Smooth muscle cell (in vitro differentiated cells): ENCODE measurements at regions not wholly inside any gene's neighbourhood (a gene's known extent, or its start where the extent isn't known, plus 50 kb on each side); places are given as distances from the start of the nearest gene placed in this dataset.

ENCODE experiments used
- DNase-seq: peaks from one replicate; lab custom pipeline; 2025; ENCODE audit not compliant: unreplicated experiment; lab: John Stamatoyannopoulos, UW
- H2AFZ ChIP-seq: fragments of 200-600 bp; sonication (generic); 2 replicates; pipeline ENCODE4 v1.6.0; 2016; ENCODE audit warnings: antibody characterized with exemption, low read depth, mild to moderate bottlenecking
- H3F3A ChIP-seq: fragments of 200-600 bp; sonication (generic); 2 replicates; pipeline ENCODE4 v1.6.0; 2017; ENCODE audit warnings: antibody characterized with exemption, low read depth
- H3K27ac ChIP-seq: fragments of 200-600 bp; sonication (generic); 2 replicates; pipeline ENCODE4 v1.5.1; 2016; ENCODE audit warnings: low read depth, mild to moderate bottlenecking
- H3K27me3 ChIP-seq: fragments of 200-600 bp; sonication (generic); 2 replicates; pipeline ENCODE4 v1.6.1; 2016; ENCODE audit warnings: low read depth, mild to moderate bottlenecking
- H3K36me3 ChIP-seq: fragments of 200-600 bp; sonication (generic); 2 replicates; pipeline ENCODE4 v1.5.1; 2016; ENCODE audit warnings: low read depth
- H3K4me1 ChIP-seq: fragments of 200-600 bp; sonication (generic); 2 replicates; pipeline ENCODE4 v1.5.1; 2016; ENCODE audit warnings: low read depth
- H3K4me2 ChIP-seq: fragments of 200-600 bp; sonication (generic); 2 replicates; pipeline ENCODE4 v1.6.0; 2016; ENCODE audit warnings: mild to moderate bottlenecking
- H3K4me3 ChIP-seq: fragments of 200-600 bp; sonication (generic); 2 replicates; pipeline ENCODE4 v1.5.1; 2016; ENCODE audit warnings: mild to moderate bottlenecking
- H3K79me2 ChIP-seq: fragments of 200-600 bp; sonication (generic); 2 replicates; pipeline ENCODE4 v1.6.0; 2016; ENCODE audit warnings: low read depth, mild to moderate bottlenecking
- H3K9ac ChIP-seq: fragments of 200-600 bp; sonication (generic); 2 replicates; pipeline ENCODE4 v1.6.0; 2016; ENCODE audit warnings: low read depth
- H3K9me3 ChIP-seq: fragments of 200-600 bp; sonication (generic); replicated peaks from 2 replicates; pipeline ENCODE4 v1.5.1; 2016; ENCODE audit warnings: low read depth
- H4K20me1 ChIP-seq: fragments of 200-600 bp; sonication (generic); 2 replicates; pipeline ENCODE4 v1.6.0; 2016; ENCODE audit warnings: low read depth
- WGBS: methylation state at CpG from one replicate; pipeline ENCODE4 v1.1.7; 2016; ENCODE audit warnings: low lambda C conversion rate; 5-methylcytosine and 5-hydroxymethylcytosine counted together
- TF ChIP-seq, protein P1 (sequence below): fragments of 200-600 bp; sonication (generic); IDR thresholded peaks from 2 replicates; pipeline ENCODE4 v1.5.1; 2017; ENCODE audit warnings: borderline replicate concordance, mild to moderate bottlenecking, antibody characterized with exemption; ENCODE audit not compliant: insufficient read depth, poor library complexity, severe bottlenecking

DNA sequence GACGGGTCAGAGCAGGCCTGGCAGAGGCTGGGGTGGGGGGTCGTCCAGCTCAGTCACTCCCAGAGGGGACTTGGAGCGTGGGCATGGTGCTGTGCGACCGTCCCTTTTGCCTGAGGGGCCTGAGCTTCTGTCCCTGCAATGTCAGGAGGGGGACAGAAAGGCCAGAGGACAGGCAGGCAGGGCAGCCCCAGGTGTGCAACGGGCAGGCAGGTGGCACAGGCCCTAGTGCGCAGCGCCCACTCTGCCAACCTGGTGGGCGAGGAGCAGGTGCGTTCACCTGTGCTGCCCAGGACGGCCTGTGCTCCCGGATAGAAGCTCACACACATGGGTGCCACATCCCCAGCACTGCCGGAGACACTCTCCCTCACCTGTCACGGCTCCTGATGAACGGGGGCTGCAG, 78.7 kb upstream of the SLCO4A1 start:
- DNase-seq = no peak
- Histone ChIP-seq H3K27me3 (no peaks in the 10 kb centered on the region), H2AFZ (no peak overlapping the region), H3F3A (no peaks in the 10 kb centered on the region), H3K79me2 (no peaks in the 10 kb centered on the region), H3K4me1 (no peaks in the 10 kb centered on the region), H3K27ac (no peak overlapping the region), H3K9ac (no peak overlapping the region), H3K4me2 (no peak overlapping the region), H3K4me3 (no peak overlapping the region), H4K20me1 (no peaks in the 10 kb centered on the region), H3K36me3 (no peaks in the 10 kb centered on the region), H3K9me3 (no peaks in the 10 kb centered on the region)
- TF ChIP-seq, protein P1, sequence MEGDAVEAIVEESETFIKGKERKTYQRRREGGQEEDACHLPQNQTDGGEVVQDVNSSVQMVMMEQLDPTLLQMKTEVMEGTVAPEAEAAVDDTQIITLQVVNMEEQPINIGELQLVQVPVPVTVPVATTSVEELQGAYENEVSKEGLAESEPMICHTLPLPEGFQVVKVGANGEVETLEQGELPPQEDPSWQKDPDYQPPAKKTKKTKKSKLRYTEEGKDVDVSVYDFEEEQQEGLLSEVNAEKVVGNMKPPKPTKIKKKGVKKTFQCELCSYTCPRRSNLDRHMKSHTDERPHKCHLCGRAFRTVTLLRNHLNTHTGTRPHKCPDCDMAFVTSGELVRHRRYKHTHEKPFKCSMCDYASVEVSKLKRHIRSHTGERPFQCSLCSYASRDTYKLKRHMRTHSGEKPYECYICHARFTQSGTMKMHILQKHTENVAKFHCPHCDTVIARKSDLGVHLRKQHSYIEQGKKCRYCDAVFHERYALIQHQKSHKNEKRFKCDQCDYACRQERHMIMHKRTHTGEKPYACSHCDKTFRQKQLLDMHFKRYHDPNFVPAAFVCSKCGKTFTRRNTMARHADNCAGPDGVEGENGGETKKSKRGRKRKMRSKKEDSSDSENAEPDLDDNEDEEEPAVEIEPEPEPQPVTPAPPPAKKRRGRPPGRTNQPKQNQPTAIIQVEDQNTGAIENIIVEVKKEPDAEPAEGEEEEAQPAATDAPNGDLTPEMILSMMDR = no peak
- WGBS = 87% methylated on average over 15 of the region's 15 CpGs

DNA sequence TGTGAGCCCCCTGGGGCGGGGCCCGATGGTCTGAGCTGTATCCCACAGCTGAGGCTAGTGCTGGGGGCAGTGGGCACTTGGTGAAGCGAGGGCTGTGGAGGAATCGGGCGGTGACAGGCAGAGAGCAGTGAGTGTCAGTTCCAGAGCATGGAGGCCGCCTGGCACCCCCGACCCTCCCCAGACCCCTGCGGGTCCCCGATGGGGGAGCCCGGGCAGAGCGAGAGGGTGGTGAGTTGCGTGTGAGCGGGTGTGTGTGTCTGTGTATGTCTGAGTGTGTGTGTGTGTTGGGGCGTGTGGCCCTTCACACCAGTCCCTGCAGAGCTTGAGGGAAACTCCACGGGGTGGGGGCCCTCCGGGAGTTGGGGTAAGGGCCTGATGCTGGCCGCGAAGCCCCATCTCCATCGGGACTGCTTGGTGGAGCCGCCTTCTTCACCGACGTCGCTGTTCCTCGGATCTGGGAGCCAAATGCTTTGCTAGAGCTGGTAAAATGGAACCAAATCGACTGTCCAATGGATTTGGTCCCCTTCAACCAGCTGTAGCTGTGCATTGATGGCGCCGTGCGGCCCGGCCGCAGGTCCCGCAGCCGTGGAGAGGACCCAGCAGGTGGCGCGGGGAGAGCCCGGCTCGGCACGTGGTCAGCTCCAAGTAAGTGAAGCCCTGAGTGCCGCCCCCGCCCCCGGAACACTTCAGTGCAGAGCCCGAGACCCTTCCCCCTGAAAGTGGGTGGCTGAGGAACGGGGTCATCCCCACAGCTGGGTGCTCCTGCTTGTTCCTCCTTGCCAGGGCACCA, 77.7 kb upstream of the SLCO4A1 start:
- no peaks in the 10 kb centered on the region for H3K27me3 ChIP-seq
- WGBS = 92% methylated on average over 38 of the region's 42 CpGs
- no peak for DNase-seq

DNA sequence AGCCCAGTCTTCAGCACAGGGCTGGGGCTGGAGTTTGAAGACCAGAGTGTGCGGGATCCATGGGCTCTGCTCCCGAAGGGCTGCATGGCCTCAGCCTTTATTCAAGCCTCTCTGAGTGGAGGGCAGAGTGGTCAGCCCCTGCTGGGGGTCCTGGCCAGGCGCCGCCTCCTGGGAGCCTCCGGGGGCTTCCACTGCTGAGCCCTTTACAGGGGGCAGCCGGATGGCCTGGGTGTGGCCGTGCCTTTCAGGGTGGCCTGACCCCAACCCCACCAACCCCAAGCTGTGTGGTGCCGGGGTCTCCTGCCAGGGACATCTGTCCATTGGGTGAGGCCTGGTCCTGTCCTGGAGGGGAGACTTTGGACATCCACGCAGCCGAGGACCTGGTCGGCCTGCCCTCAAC, 76.0 kb upstream of the SLCO4A1 start:
- Histone ChIP-seq H4K20me1 (no peaks in the 10 kb centered on the region), H3K79me2 (no peaks in the 10 kb centered on the region), H3K4me1 (no peaks in the 10 kb centered on the region), H3K36me3 (no peaks in the 10 kb centered on the region), H3K4me3 (no peak overlapping the region), H3K9me3 (no peaks in the 10 kb centered on the region), H3K27me3 (no peaks in the 10 kb centered on the region), H3F3A (no peaks in the 10 kb centered on the region), H2AFZ (no peak overlapping the region), H3K4me2 (no peak overlapping the region), H3K27ac (no peak overlapping the region), H3K9ac (no peak overlapping the region)
- WGBS = 94% methylated on average over 11 of the region's 11 CpGs
- TF ChIP-seq, protein P1 = no peak
- DNase-seq = no peak

More for the DNA sequence above, 77.7 kb upstream of the SLCO4A1 start:
- no peaks in the 10 kb centered on the region for H3K79me2 ChIP-seq
- H3K27ac ChIP-seq = no peak overlapping the region
- no peaks in the 10 kb centered on the region for H3F3A ChIP-seq
- no peak overlapping the region for H2AFZ ChIP-seq
- H3K9me3 ChIP-seq = no peaks in the 10 kb centered on the region
- no peak overlapping the region for H3K4me2 ChIP-seq
- H3K9ac ChIP-seq = no peak overlapping the region
- H3K4me3 ChIP-seq = no peak overlapping the region
- no peaks in the 10 kb centered on the region for H3K36me3 ChIP-seq
- H3K4me1 ChIP-seq = no peaks in the 10 kb centered on the region
- TF ChIP-seq, protein P1 = no peak
- H4K20me1 ChIP-seq = no peaks in the 10 kb centered on the region

DNA sequence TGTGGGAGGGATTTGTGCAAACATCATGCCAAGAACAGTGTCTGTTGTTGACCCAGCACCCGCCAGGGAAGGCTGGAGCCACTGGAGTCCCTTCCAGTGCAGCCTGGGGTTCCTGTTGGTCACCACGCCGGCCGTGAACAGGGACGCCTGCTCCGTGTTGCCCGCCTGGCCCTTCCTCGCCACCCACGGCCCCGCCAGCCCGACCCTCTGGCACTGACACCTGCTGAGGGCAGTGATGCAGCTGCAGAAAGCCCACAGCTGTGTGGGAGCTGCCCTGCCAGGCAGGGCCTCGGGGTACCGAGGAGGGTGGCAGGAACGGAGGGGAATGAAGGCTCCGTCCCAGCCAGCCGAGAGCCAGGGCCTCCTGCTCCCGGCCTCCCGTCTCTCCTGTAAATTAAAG, 75.5 kb upstream of the SLCO4A1 start:
- no peaks in the 10 kb centered on the region for H3K4me1 ChIP-seq
- no peak overlapping the region for H3K27ac ChIP-seq
- no peak overlapping the region for H3K4me3 ChIP-seq
- H4K20me1 ChIP-seq = no peaks in the 10 kb centered on the region
- H3K9ac ChIP-seq = no peak overlapping the region
- no peaks in the 10 kb centered on the region for H3K27me3 ChIP-seq
- H2AFZ ChIP-seq = no peak overlapping the region
- no peaks in the 10 kb centered on the region for H3K9me3 ChIP-seq
- H3F3A ChIP-seq = no peaks in the 10 kb centered on the region
- H3K36me3 ChIP-seq = no peaks in the 10 kb centered on the region
- no peaks in the 10 kb centered on the region for H3K79me2 ChIP-seq
- 95% methylated on average over 18 of the region's 18 CpGs for WGBS
- H3K4me2 ChIP-seq = no peak overlapping the region
- DNase-seq = no peak
- TF ChIP-seq, protein P1 = no peak
